Osteocyte (in vitro differentiated cells): ENCODE measurements at regions not wholly inside any gene's neighbourhood (a gene's known extent, or its start where the extent isn't known, plus 50 kb on each side); places are given as distances from the start of the nearest gene placed in this dataset.
A peak's percentile ranks its signal among the peaks of the same experiment; 100 is the strongest.

ENCODE experiments used
- DNase-seq: peaks from one replicate; pipeline ENCODE4 v3.0.0; 2021; ENCODE audit warnings: mixed read lengths; ENCODE audit not compliant: unreplicated experiment; ENCODE audit errors: extremely low spot score
- H3K27ac Mint-ChIP-seq: one replicate; pipeline ENCODE4 v1.8.0; 2021; ENCODE audit warnings: mild to moderate bottlenecking, mixed read lengths; ENCODE audit not compliant: unreplicated experiment
- H3K27me3 Mint-ChIP-seq: one replicate; pipeline ENCODE4 v1.8.0; 2021; ENCODE audit warnings: mixed read lengths; ENCODE audit not compliant: unreplicated experiment
- H3K36me3 Mint-ChIP-seq: one replicate; pipeline ENCODE4 v1.8.0; 2021; ENCODE audit warnings: mixed read lengths; ENCODE audit not compliant: unreplicated experiment
- H3K4me1 Mint-ChIP-seq: one replicate; pipeline ENCODE4 v1.8.0; 2021; ENCODE audit warnings: mixed read lengths; ENCODE audit not compliant: unreplicated experiment
- H3K4me3 Mint-ChIP-seq: one replicate; pipeline ENCODE4 v1.8.0; 2021; ENCODE audit warnings: mild to moderate bottlenecking, moderate library complexity, mixed read lengths; ENCODE audit not compliant: unreplicated experiment
- H3K9me3 Mint-ChIP-seq: one replicate; pipeline ENCODE4 v1.8.0; 2021; ENCODE audit warnings: mixed read lengths; ENCODE audit not compliant: unreplicated experiment
- TF ChIP-seq, protein P1 (sequence below): fragments of 200-600 bp; sonication (generic); IDR thresholded peaks from 2 replicates; pipeline ENCODE4 v1.5.0; 2021; ENCODE audit warnings: antibody characterized with exemption, mild to moderate bottlenecking, moderate library complexity

DNA sequence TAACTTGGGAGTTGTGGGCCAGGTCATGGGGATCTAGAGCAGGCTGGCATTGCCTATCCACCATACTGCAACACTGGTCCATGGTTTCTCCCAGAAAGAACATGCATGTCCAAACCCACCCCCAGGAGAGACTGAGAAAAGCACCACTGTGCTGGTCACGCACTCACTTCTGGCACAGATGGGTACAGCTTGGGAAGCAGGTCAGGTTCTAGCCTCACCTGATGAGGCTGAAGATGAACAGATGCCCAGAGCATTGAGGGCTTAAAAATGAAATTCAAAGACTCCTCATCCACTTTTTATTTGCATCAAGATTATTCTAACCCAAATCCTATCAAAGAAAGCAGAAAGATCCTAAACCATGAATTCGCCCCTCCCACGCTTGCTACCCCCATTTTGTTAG, 125.9 kb upstream of the RAI2 start:
- H3K27me3 Mint-ChIP-seq: no peaks in the 10 kb centered on the region
- peaks cover 9% of the 10 kb centered on the region for H3K9me3 Mint-ChIP-seq
- H3K4me3 Mint-ChIP-seq: no peak overlapping the region
- TF ChIP-seq, protein P1, sequence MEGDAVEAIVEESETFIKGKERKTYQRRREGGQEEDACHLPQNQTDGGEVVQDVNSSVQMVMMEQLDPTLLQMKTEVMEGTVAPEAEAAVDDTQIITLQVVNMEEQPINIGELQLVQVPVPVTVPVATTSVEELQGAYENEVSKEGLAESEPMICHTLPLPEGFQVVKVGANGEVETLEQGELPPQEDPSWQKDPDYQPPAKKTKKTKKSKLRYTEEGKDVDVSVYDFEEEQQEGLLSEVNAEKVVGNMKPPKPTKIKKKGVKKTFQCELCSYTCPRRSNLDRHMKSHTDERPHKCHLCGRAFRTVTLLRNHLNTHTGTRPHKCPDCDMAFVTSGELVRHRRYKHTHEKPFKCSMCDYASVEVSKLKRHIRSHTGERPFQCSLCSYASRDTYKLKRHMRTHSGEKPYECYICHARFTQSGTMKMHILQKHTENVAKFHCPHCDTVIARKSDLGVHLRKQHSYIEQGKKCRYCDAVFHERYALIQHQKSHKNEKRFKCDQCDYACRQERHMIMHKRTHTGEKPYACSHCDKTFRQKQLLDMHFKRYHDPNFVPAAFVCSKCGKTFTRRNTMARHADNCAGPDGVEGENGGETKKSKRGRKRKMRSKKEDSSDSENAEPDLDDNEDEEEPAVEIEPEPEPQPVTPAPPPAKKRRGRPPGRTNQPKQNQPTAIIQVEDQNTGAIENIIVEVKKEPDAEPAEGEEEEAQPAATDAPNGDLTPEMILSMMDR: no peak
- no peaks in the 10 kb centered on the region for H3K36me3 Mint-ChIP-seq
- H3K27ac Mint-ChIP-seq: no peak overlapping the region
- no peak for DNase-seq
- no peaks in the 10 kb centered on the region for H3K4me1 Mint-ChIP-seq

DNA sequence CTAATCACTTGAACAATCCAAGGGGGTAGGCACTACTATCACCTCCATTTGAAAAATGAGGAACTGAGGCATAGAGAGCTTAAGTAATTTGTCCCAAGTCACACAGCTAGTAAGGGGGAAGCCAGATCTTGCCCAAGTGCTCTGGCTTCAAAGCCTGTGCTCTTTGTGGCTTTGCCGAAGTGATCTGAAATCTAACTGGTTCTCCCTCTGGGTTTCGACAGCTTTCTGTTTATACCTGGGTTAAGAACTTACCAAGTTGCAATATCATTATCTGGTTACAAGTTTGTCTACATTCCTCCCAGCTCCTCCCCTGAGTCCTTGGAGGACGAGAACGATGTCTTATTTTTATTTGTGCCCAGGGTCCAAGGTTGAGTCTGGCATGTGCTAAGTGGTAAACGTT, 125.3 kb upstream of the RAI2 start:
- DNase-seq: no peak
- H3K27ac Mint-ChIP-seq: no peak overlapping the region
- H3K36me3 Mint-ChIP-seq: no peaks in the 10 kb centered on the region
- TF ChIP-seq, protein P1: no peak
- peaks cover 9% of the 10 kb centered on the region for H3K9me3 Mint-ChIP-seq
- H3K27me3 Mint-ChIP-seq: no peaks in the 10 kb centered on the region
- H3K4me1 Mint-ChIP-seq: no peaks in the 10 kb centered on the region
- H3K4me3 Mint-ChIP-seq: no peak overlapping the region

GRCh38 chrX:17984415-17984814, 123.3 kb upstream of the RAI2 start:
- H3K27ac Mint-ChIP-seq: no peak overlapping the region
- H3K4me1 Mint-ChIP-seq: no peaks in the 10 kb centered on the region
- no peaks in the 10 kb centered on the region for H3K27me3 Mint-ChIP-seq
- H3K9me3 Mint-ChIP-seq: peaks cover 9% of the 10 kb centered on the region
- H3K36me3 Mint-ChIP-seq: no peaks in the 10 kb centered on the region
- H3K4me3 Mint-ChIP-seq: no peak overlapping the region
- TF ChIP-seq, protein P1: no peak
- no peak for DNase-seq

DNA sequence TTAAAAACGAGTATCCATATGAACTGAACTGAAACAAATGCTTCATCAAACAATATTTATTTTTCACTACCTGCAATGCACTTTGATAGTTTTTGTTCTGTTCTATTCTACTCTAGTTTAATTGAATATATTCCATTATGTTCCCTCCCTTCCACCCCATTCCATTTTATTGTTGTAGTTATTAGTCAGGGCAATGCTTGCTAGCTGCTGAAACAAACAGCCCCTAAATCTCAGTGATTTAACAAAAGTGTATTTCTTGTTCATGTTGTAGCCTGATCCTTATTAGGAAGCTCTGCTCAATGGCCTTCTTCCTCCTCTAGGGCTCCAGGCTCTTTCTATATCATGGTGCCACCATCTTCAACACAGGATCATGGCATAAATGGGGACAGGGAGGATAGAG, 122.3 kb upstream of the RAI2 start:
- Mint-ChIP-seq H3K36me3 (no peaks in the 10 kb centered on the region), H3K27me3 (no peaks in the 10 kb centered on the region), H3K4me3 (no peak overlapping the region), H3K9me3 (peaks cover 9% of the 10 kb centered on the region), H3K4me1 (no peaks in the 10 kb centered on the region), H3K27ac (no peak overlapping the region)
- TF ChIP-seq, protein P1: no peak
- no peak for DNase-seq

- H3K4me3 Mint-ChIP-seq: no peak overlapping the region
- no peaks in the 10 kb centered on the region for H3K4me1 Mint-ChIP-seq
- H3K9me3 Mint-ChIP-seq: no peaks in the 10 kb centered on the region
- peak; percentile 66 for DNase-seq
- no peaks in the 10 kb centered on the region for H3K27me3 Mint-ChIP-seq
- TF ChIP-seq, protein P1: no peak
- H3K27ac Mint-ChIP-seq: no peak overlapping the region
- H3K36me3 Mint-ChIP-seq: no peaks in the 10 kb centered on the region
Measured at GRCh38 chrX:17977696-17978095, 116.6 kb upstream of the RAI2 start.
